Esophagus squamous epithelium (tissue), 4 donors: ENCODE measurements at regions not wholly inside any gene's neighbourhood (a gene's known extent, or its start where the extent isn't known, plus 50 kb on each side); places are given as distances from the start of the nearest gene placed in this dataset.

Source experiments
- POLR2A ChIP-seq, 4 donors: fragments of 450-650 bp; IDR thresholded peaks; one replicate each; pipeline ENCODE4 v1.6.1; 2017; ENCODE audit warnings: antibody characterized with exemption in 4 of 4, mild to moderate bottlenecking in 4 of 4, moderate library complexity in 3 of 4
- TF ChIP-seq, protein P1 (sequence below), 6 experiments: fragments of 450-650 bp in 4 of 6; fragments of 200-600 bp in 2 of 6; sonication (generic) in 2 of 6; IDR thresholded peaks; one replicate each; pipeline ENCODE4 v1.5.1; 2016 to 2019; ENCODE audit warnings: antibody characterized with exemption in 6 of 6, mild to moderate bottlenecking in 4 of 6, moderate library complexity in 4 of 6

DNA sequence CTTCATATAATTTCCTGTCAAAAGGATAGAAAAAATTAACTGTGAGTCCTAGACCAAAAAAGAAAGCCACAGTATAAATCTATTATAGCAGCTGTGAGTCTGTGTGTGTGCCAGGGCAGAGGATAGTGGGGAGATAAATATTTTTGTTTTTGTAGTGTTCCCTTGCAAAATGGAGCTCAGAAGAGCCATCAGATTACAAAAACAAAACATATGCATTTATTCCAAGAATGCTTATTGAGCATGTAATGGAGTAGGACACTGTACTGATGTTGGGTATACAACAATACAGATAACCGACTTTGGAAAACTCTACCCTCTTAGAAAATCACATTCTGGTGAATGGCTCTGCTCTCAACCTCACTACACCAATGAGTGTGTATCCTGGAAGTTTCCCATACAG, 111.0 kb downstream of the DMAC1 start:
- TF ChIP-seq, protein P1, sequence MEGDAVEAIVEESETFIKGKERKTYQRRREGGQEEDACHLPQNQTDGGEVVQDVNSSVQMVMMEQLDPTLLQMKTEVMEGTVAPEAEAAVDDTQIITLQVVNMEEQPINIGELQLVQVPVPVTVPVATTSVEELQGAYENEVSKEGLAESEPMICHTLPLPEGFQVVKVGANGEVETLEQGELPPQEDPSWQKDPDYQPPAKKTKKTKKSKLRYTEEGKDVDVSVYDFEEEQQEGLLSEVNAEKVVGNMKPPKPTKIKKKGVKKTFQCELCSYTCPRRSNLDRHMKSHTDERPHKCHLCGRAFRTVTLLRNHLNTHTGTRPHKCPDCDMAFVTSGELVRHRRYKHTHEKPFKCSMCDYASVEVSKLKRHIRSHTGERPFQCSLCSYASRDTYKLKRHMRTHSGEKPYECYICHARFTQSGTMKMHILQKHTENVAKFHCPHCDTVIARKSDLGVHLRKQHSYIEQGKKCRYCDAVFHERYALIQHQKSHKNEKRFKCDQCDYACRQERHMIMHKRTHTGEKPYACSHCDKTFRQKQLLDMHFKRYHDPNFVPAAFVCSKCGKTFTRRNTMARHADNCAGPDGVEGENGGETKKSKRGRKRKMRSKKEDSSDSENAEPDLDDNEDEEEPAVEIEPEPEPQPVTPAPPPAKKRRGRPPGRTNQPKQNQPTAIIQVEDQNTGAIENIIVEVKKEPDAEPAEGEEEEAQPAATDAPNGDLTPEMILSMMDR (IDR thresholded peaks at IDR 0.05), result no peak
- no peak for TF ChIP-seq POLR2A (IDR thresholded peaks at IDR 0.05)
